Mesodermal cell (in vitro differentiated cells): ENCODE measurements at regions not wholly inside any gene's neighbourhood (a gene's known extent, or its start where the extent isn't known, plus 50 kb on each side); places are given as distances from the start of the nearest gene placed in this dataset.
A peak's percentile ranks its signal among the peaks of the same experiment; 100 is the strongest.
"Not testable (repeated sequence)": the region's sequence is repeated elsewhere in the genome, so short reads cannot be mapped to it uniquely, and the experiment has no call there.

Source experiments
- H3K27ac ChIP-seq: 2 replicates; pipeline ENCODE4 v1.7.0; 2013; ENCODE audit warnings: mild to moderate bottlenecking, low read depth, low read length, moderate library complexity; ENCODE audit not compliant: severe bottlenecking
- H3K36me3 ChIP-seq: 2 replicates; pipeline ENCODE4 v1.7.1; 2013; ENCODE audit warnings: mild to moderate bottlenecking, low read length, moderate library complexity; ENCODE audit not compliant: control insufficient read depth, insufficient read depth
- H3K4me1 ChIP-seq: one replicate; pipeline ENCODE4 v1.7.1; 2013; ENCODE audit warnings: mild to moderate bottlenecking, low read length; ENCODE audit not compliant: insufficient read depth, control insufficient read depth, poor library complexity, severe bottlenecking
- H3K4me3 ChIP-seq: 2 replicates; pipeline ENCODE4 v1.7.0; 2013; ENCODE audit warnings: low read length, control low read depth, mild to moderate bottlenecking; ENCODE audit not compliant: insufficient read depth, poor library complexity, severe bottlenecking; ENCODE audit errors: extremely low read depth
- H3K9me3 ChIP-seq: 2 replicates; pipeline ENCODE4 v1.7.1; 2013; ENCODE audit warnings: mild to moderate bottlenecking, low read length, moderate library complexity; ENCODE audit not compliant: control insufficient read depth
- WGBS, 2 experiments: methylation state at CpG; one replicate each; pipeline ENCODE4 v1.1.5; 2013; ENCODE audit warnings: missing lambda C conversion rate in 2 of 2; ENCODE audit not compliant: insufficient coverage in 2 of 2; 5-methylcytosine and 5-hydroxymethylcytosine counted together

DNA sequence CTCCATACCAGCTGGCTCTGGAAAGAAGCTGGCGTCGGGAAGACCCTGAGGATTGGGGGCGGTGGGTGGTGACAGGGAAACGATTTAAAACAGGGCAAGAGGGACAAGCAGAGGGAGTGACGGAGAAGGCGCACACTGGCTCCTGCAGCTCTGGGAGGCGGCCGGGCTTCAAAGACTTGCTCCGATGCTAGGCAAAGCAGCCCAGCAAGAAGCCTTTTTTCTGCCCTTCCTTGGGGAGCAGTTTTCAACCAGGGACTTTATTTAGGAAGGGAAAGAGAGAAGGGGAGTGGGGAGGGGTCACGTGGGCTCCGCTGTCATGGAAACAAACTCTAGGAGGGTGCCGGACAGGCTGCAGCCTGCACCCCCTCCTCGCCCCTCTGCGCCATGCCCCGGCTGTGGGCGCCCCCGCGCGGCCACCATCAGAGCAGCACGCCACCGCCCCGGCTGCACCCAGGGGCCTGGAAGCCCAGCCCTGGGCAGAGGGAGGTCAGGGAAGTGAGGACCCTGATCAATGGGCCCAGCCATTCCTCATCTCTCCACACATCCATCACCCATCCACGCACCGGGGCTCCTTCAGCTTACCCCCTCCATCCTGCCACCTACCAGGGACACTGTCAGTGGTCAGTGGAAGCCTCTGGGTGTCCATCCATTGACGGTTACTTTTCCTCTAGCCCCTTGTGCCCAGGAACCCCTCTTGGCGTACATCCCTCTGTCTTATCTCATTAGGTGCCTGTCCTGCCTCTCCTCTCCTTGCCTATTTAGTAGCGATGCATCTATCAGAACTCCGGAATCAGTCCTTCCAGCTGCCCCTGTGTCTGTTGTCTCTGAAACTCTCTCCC lies 66.6 kb upstream of the CCDC167 start:
- Histone ChIP-seq H3K36me3 (no peaks in the 10 kb centered on the region), H3K9me3 (no peaks in the 10 kb centered on the region), H3K4me1 (peaks cover 11% of the 10 kb centered on the region), H3K27ac (peak overlapping the region; percentile 87), H3K4me3 (peak overlapping the region; percentile 38)
- WGBS, 2 experiments, result 23 to 24% methylated on average over 17 to 21 of the region's 28 CpGs

DNA sequence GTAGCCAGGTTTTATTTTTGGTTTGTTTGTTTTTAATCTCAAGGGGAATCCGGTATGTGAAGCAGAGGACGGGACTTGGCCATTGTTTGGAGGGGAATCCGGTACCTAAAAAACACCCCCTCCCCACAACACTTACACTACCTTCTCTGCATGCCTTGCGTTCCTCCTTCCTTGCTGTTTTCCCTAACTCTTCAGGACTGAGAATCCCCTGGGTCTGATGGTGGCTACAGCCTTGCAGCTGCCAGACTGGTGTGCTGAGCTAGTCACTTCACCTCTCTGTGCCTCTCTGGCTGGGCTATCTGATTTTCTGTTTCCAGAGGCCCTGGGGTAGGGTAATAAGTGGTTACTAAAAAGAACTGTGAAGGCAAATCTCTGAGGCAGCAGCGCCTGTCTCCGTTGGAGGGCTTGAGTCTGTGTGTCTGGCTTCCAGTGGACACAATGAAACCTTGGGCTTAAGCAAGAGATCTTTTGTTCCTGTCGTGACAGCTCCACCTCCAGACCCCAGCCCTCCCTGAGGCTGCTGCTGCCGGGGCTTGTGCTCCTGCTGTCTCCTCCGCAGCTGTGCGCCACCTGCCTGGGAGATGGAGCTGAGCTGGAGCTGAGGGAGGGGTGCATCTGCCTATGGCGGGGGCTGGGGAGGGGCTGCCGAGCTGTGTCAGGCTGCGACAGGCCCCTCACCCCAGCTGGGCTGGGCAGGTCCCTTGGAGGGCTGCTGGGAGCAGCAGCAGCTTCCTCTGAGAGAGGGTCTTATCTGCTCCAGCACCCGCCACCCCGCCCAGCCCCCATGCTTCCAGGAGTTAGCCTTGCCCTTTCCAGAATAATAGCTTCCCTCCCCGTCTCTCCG lies 65.8 kb upstream of the CCDC167 start:
- Histone ChIP-seq H3K27ac (peak overlapping the region; percentile 87), H3K9me3 (peaks cover 3% of the 10 kb centered on the region), H3K4me3 (peak overlapping the region; percentile 38), H3K36me3 (no peaks in the 10 kb centered on the region), H3K4me1 (peaks cover 11% of the 10 kb centered on the region)
- 5 to 7% methylated on average over 10 to 11 of the region's 17 CpGs for WGBS, 2 experiments

DNA sequence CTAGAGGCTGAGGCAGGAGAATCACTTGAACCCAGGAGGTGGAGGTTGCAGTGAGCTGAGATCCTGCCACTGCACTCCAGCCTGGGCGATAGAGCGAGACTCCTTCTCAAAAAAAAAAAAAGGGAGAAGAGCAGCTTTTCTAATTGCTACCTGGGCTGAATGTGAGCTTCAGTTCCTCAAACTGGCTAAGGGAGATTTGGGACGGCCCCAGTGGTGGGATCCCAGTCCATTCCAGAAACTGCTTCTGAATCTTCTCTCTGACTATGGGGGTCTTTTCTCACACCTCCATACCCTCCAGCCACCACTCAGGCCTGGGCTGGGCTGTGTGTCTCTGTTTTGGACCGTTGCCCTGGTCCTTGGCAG lies 63.2 kb upstream of the CCDC167 start:
- not testable (repeated sequence) for H3K9me3 ChIP-seq, H3K4me3 ChIP-seq, H3K36me3 ChIP-seq, H3K27ac ChIP-seq
- 70 to 90% methylated on average over 2 to 4 of the region's 4 CpGs for WGBS, 2 experiments
- peaks cover 21% of the 10 kb centered on the region for H3K4me1 ChIP-seq

DNA sequence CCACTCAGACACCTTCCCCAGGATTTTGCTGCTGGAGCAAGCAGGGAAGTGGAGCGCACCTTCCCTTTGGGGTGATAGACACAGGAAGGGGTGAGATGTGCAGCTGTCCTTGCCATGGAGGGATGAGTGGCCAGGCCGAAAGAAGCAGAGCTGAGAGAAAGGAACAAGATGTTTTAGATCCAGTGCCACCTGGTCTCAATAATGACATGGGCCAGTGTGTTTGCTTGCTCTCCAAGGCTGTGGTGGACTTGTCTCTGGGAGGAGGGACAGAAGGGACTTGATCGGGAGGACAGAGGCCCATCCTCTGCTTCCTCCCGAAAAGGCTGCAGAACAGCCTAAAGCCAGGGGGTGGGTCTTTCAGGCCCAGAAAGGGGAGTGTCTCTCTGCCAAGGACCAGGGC lies 61.7 kb upstream of the CCDC167 start:
- Histone ChIP-seq H3K4me1 (peaks cover 23% of the 10 kb centered on the region), H3K9me3 (peaks cover 3% of the 10 kb centered on the region), H3K36me3 (no peaks in the 10 kb centered on the region), H3K27ac (no peak overlapping the region), H3K4me3 (no peak overlapping the region)
- 87 to 92% methylated on average over 2 of the region's 4 CpGs for WGBS, 2 experiments

DNA sequence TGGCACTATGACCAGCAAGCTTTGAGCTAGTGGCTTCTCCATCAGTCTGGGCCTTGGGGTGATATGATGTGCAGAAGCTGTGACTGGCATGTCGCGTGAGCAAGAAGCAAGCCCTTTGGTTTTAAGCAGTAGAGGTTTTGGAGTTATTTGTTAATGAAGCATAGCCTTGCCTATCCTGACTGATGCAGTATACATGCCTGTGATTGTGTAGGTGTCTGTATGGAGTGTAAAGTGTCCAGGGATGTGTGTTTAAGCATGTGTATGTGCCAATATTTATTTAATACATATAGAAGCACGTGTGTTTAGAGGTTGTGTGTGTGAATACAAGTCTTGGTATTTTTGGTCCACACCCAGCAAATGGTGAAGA lies 61.0 kb upstream of the CCDC167 start:
- Histone ChIP-seq H3K36me3 (no peaks in the 10 kb centered on the region), H3K4me1 (peaks cover 19% of the 10 kb centered on the region), H3K27ac (no peak overlapping the region), H3K9me3 (peaks cover 3% of the 10 kb centered on the region), H3K4me3 (no peak overlapping the region)
- WGBS, 2 experiments, result 86 to 92% methylated on average over 1 to 3 of the region's 3 CpGs

DNA sequence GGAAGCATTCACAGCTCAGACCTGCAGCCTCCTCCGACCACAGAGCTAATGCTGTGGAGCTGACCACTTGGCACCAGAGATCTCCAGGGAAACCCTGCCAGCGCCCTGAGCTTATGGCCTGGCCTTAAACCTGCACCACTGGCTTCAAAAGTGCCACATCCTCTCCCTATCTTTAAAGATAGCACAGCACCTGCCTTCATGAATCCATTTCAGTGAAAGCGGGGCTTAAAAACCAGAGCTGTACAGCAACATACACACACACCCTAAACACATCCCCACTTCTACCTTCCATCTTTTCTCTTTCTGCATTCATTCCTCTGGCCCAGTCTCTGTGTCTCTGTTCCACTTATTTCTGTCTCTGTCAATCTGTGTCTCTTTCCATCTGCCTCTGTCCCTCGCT lies 59.8 kb upstream of the CCDC167 start:
- 66 to 70% methylated on average over 4 of the region's 4 CpGs for WGBS, 2 experiments
- H3K4me3 ChIP-seq, result no peak overlapping the region
- no peaks in the 10 kb centered on the region for H3K36me3 ChIP-seq
- peaks cover 3% of the 10 kb centered on the region for H3K9me3 ChIP-seq
- peak overlapping the region; percentile 16 for H3K27ac ChIP-seq
- H3K4me1 ChIP-seq, result peaks cover 20% of the 10 kb centered on the region

DNA sequence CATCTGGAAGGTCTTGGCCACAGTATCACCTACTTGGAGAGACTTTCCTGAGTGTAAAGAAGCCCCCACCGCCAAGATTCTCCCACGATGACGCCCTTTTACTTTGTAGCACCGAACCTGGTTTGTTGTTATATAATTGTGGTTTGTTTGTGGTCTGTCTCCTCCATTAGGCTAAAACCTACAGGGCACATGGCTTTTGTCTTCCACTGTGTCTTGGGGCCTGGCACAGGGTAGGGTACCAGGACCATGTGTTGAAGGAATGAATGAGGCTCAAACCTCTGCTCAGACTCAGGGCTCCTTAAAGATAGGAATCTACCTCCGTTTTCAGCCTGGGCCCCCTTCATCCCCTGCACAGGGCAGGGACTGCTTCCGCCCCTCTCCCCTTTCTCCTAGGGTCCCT lies 59.4 kb upstream of the CCDC167 start:
- peaks cover 24% of the 10 kb centered on the region for H3K4me1 ChIP-seq
- H3K4me3 ChIP-seq, result no peak overlapping the region
- peaks cover 3% of the 10 kb centered on the region for H3K9me3 ChIP-seq
- WGBS, 2 experiments, result 75 to 85% methylated on average over 2 to 4 of the region's 6 CpGs
- H3K36me3 ChIP-seq, result no peaks in the 10 kb centered on the region
- no peak overlapping the region for H3K27ac ChIP-seq

DNA sequence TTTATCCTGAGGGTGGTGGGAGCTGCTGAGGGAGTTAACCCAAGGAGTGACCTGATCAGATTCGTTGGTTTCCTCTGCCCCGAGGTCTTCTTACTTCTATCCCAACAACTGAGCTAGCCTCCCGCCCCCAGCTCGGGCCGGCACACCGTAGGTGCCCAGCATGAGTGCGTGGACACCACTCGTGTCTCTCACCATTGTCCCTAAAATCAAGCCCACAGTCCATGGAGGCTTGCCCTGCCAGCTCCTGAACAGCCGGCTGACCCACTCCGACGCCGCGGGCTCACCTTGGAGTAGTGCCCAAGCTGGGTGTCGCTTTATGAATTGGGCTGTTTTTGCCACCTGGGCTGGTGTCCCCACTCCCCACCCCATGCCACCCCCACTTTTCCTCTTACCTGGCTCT lies 59.0 kb upstream of the CCDC167 start:
- H3K36me3 ChIP-seq, result no peaks in the 10 kb centered on the region
- WGBS, 2 experiments, result 92 to 93% methylated on average over 14 of the region's 14 CpGs
- H3K9me3 ChIP-seq, result peaks cover 3% of the 10 kb centered on the region
- no peak overlapping the region for H3K27ac ChIP-seq
- H3K4me3 ChIP-seq, result no peak overlapping the region
- H3K4me1 ChIP-seq, result peaks cover 27% of the 10 kb centered on the region

DNA sequence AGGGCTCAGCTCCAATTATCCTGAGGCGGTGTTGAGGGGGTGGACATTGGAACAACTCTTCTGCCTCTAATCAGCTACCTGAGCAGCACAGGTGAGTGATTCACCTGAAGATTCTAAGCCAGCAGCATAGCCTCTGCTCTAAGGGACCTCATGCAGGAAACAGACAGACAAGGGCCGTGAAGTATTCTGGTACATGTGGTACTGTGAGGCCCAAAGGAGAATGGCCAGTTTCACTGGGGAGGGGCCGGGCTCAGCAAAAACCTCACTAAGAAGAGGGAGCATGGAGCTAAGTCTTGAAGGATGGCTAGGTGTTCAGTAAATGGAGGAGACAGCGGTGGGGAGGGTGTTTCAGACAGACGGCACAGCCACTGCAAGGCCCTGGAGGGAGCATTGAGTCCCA lies 58.5 kb upstream of the CCDC167 start:
- Histone ChIP-seq H3K36me3 (no peaks in the 10 kb centered on the region), H3K4me3 (no peak overlapping the region), H3K4me1 (peaks cover 32% of the 10 kb centered on the region), H3K9me3 (peaks cover 3% of the 10 kb centered on the region), H3K27ac (no peak overlapping the region)
- WGBS, 2 experiments, result 80 to 83% methylated on average over 4 to 5 of the region's 5 CpGs

DNA sequence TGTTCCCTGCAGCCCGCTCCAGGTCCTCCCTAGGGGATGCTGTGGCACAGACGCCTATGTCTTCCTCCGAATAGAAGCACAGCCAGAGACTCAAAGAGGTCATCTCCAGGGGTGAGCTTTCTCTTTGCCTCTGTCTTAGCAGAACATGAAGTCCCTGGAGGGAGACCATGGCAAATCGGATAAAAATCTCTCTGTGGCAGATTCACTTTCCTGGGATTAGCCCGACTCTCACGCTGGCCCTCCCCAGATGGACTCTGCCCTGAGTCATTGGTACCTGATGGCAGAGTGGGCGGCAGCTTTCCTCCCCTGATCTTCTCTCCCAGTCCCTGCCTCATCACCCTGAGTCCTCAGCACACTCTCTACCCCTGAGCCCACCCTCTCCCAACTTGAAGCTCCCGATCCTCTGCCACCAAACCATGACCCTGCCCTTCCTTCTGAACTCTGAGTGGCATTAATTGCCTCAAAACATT lies 58.0 kb upstream of the CCDC167 start:
- WGBS, 2 experiments, result 82 to 85% methylated on average over 7 of the region's 8 CpGs
- Histone ChIP-seq H3K27ac (no peak overlapping the region), H3K4me3 (no peak overlapping the region), H3K9me3 (peaks cover 3% of the 10 kb centered on the region), H3K36me3 (no peaks in the 10 kb centered on the region), H3K4me1 (peaks cover 37% of the 10 kb centered on the region)
